ENCODE measurements at regions not wholly inside any gene's neighbourhood (a gene's known extent, or its start where the extent isn't known, plus 50 kb on each side); places are given as distances from the start of the nearest gene placed in this dataset.
"Not testable (repeated sequence)": the region's sequence is repeated elsewhere in the genome, so short reads cannot be mapped to it uniquely, and the experiment has no call there.

DNA sequence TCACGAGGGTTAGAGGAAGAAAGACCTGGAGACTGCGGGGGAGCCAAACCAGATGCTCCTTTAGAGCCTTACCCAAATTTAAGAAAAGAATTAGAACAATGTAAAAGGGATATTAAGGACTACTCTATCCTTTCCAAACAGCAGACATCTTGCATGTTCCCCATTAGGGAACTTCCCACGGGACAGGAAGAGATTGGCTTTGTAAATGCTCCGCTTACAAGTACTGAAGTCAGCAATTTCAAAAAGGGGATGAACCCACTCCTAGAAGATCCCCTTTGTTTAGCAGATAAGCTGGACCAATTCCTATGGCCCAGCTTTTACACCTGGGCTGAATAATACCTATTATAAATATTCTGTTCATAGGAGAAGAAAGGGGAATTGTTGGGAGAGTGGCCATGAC is 74.2 kb downstream of the APOBEC1 start:
- DNase-seq (ENCODE audit: low spot score), result no peak

DNA sequence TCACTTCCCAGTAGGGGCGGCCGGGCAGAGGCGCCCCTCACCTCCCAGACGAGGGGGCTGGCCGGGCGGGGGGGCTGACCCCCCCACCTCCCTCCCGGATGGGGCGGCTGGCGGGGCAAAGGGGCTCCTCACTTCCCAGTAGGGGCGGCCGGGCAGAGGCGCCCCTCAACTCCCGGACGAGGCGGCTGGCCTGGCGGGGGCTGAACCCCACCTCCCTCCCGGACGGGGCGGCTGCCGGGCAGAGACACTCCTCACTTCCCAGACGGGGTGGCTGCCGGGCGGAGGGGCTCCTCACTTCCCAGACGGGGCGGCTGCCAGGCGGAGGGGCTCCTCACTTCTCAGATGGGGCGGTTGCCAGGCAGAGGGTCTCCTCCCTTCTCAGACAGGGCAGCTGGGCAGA is 75.6 kb downstream of the APOBEC1 start:
- not testable (repeated sequence) for DNase-seq (ENCODE audit: low spot score)

DNA sequence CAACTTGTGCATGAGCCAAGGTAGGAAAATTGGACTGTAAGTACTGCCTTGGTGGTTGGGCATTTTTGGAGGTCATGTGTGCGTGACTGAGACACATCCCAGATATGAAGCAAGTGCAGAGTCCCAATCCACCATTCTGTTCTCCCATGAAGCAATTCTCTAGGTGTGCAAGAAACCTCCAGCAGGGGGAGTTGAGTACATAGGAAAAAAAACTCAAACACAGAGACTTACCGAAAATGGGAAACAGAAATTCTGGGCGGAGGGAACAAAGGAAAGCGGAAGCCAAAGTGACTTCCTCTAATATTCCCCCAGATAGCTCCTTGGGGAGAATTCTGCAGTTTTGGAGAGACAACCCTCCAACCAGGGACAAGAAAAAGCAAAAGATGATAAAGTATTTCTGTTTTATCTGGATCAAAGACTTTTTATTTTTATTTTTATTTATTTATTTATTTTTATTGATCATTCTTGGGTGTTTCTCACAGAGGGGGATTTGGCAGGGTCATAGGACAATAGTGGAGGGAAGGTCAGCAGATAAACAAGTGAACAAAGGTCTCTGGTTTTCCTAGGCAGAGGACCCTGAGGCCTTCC is 76.9 kb downstream of the APOBEC1 start:
- DNase-seq (ENCODE audit: low spot score), result peak; percentile 47

DNA sequence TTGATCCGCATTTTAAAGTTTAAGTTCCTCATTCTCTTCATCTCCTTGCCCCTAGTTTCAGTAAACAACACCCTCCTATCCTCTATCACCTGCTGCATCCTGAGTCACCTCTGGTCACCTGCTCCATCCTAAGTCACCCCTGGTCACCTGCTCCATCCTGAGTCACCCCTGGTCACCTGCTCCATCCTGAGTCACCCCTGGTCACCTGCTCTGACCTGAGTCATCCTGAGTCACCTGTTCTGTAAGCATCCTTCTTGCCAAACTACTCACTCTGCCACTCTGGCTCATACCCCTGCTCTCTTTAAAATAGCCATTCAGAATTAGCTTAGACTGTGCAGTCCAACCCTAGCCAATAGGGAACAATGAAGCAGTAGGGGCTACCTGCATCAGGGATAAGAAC is 80.6 kb upstream of the CD163 start:
- DNase-seq (ENCODE audit: low spot score), result not testable (repeated sequence)

DNA sequence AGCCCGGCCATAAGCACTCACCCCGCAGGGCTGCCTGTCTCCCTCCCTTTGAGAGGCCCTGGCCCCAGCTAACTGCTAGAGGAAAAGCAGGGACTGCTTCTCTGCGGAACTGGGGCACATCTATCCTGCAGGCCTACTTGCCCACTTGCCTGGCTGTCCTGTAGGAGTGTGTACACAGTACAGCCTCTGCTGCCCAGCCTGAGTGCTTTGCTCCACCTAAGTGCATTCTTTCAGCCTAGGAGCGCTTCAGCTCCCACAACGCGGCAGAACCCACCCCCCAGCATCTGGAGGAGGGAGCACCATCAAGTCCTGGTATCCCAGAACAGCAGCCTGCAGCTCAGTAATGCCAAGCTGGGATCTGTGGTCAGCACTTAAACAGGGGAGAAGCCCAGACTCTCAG is 79.9 kb upstream of the CD163 start:
- DNase-seq (ENCODE audit: low spot score), result no peak

DNA sequence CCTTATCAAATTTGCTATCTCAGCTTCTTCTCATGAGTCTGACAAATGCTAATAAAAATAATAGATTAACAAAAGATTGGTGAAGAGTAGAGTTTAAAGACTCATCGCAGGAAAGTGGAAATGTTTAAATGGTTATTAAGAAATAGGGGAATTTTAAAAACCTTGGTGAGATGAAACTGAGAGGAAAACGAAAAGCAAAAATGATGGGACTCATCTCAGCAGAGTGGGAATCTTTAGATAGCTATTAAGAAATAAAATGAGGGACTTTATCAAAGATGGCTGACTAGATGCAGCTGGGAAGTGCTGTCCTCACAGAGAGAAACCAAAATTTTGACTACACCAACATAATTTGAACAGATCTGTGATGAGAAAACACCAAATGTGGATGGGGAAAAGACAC is 79.2 kb upstream of the CD163 start:
- DNase-seq (ENCODE audit: low spot score), result no peak

DNA sequence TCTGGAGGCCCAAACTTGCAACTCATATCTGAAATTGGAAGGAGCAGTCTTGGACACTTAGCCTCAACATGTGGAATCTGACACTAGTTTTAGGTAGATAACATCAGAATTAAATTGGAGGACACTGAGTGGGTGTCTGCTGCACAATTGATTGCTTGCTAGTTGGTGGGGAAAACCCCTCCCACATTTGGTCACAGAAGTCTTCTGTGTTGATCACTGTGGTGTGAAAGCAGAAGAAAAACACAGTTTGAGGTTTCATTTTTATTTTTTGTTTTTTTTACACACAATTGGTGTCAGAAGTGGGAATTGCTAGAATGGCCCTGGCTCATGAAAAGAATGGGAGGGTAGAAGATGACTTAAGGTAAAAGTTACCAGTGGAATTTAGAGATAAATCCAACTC is 78.0 kb upstream of the CD163 start:
- no peak for DNase-seq (ENCODE audit: low spot score)

DNA sequence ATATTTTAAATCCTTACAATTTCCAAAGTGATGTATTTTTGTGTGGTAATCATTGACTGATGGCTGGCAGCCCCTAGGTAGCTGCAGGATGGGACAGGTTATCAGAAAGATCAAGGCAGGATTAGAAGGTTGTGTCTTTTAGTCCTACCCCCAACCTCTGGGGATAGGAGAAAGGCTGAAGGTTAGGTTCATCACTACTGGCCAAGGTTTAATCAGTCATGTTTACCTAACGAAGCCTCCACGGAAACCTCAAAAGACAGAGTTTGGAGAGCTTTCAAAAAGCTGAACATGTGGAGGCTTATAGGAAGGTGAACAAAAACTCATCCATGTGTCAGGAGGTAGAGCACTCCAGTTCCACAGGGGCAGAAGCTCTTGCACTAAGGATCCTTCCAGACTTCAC is 77.5 kb upstream of the CD163 start:
- DNase-seq (ENCODE audit: low spot score), result no peak

DNA sequence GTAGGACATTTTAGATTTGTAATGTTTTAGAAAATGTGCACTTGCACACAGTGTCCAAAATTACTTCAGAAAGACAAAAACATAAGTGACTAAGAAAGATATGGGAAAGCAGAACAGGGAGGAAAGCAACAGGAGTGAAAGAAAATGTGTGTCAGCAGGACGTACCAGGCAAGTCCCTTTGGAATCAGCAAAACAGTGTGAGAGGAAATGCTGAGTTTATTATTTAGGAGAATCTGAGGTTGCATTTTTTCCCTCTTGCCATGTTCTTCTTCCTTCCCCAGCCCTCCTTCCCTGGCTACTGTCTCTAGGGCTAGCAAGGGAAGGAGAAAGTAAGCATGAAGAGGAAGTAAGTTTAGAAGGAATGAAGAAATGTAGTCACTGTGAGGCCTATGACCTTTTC is 67.7 kb upstream of the CD163 start:
- DNase-seq (ENCODE audit: low spot score), result peak; percentile 37

DNA sequence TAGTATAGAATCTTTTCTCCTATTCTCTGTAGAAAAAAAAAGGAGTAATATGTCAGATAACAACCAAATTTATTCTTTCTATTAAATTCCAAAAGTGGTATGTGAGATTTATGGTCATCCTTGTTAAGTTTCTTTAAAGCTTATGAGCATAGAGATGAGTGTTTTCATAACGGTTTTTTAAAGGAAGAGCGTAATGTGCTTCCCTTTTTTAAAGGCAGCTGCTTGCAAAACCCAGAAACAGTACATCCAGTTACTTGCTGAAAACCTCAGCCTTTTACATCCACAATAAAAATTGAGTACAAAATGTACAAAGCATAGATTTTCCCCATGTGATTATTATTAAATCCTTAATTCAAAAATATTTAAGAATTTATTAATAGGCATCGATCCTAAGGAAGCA is 53.6 kb upstream of the CD163 start:
- peak; percentile 38 for DNase-seq (ENCODE audit: low spot score)

DNA sequence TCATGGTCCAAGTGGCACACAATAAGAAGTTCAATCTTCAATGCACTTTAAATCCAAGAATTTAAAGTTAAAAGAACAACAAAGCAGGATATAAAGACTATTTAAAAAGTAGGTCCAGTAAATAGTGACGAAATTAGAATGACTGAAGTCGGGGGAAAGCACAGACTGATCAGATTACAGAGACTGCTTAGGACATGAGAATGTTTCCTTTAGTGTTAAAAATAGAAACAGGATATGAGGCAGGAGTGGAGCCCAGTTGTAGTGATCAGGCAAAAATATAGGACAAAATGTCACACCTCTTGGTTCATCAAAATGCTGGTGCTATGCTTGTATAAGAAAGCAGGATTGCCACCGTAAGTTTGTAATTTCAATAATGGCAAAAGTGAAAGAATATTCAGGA is 52.2 kb upstream of the CD163 start:
- DNase-seq (ENCODE audit: low spot score), result peak; percentile 22

DNA sequence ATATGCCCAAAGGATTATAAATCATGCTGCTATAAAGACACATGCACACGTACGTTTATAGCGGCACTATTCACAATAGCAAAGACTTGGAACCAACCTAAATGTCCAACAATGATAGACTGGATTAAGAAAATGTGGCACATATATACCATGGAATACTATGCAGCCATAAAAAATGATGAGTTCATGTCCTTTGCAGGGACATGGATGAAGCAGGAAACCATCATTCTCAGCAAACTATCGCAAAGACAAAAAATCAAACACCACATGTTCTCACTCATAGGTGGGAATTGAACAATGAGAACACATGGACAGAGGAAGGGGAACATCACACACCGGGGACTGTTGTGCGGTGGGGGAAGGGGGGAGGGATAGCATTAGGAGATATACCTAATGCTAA is 51.3 kb upstream of the CD163 start:
- DNase-seq (ENCODE audit: low spot score), result not testable (repeated sequence)

Measured in umbilical cord (tissue), 1 donor.